KMS-11 (cell line): ENCODE measurements at regions not wholly inside any gene's neighbourhood (a gene's known extent, or its start where the extent isn't known, plus 50 kb on each side); places are given as distances from the start of the nearest gene placed in this dataset.

Experiments used
- H2AFZ ChIP-seq: fragments of 200-600 bp; sonication (generic); 2 replicates; pipeline ENCODE4 v1.6.1; 2016; ENCODE audit warnings: antibody characterized with exemption, mixed run types, low read depth
- H3K27ac ChIP-seq: fragments of 200-600 bp; sonication (generic); 2 replicates; pipeline ENCODE4 v1.6.1; 2016; ENCODE audit warnings: mild to moderate bottlenecking, mixed run types
- H3K27me3 ChIP-seq: fragments of 200-600 bp; sonication (generic); 2 replicates; pipeline ENCODE4 v1.6.1; 2017; ENCODE audit warnings: mild to moderate bottlenecking, low read depth, mixed run types, moderate library complexity; ENCODE audit not compliant: insufficient read depth
- H3K36me3 ChIP-seq: fragments of 200-600 bp; sonication (generic); 2 replicates; pipeline ENCODE4 v1.6.1; 2017; ENCODE audit warnings: mild to moderate bottlenecking, mixed run types; ENCODE audit not compliant: insufficient read depth
- H3K4me1 ChIP-seq: fragments of 200-600 bp; sonication (generic); 2 replicates; pipeline ENCODE4 v1.6.1; 2016; ENCODE audit warnings: mild to moderate bottlenecking, low read depth, mixed run types; ENCODE audit not compliant: poor library complexity, severe bottlenecking
- H3K4me2 ChIP-seq: fragments of 200-600 bp; sonication (generic); 2 replicates; pipeline ENCODE4 v1.7.0; 2016; ENCODE audit warnings: mild to moderate bottlenecking, mixed run types
- H3K4me3 ChIP-seq: fragments of 200-600 bp; sonication (generic); IDR thresholded peaks from 2 replicates; pipeline ENCODE4 v1.6.1; 2017; ENCODE audit warnings: low read depth, low read length, mixed read lengths; ENCODE audit not compliant: insufficient read depth
- H3K79me2 ChIP-seq: fragments of 200-600 bp; sonication (generic); 2 replicates; pipeline ENCODE4 v1.6.1; 2016; ENCODE audit warnings: low read depth, mixed run types; ENCODE audit not compliant: insufficient read depth
- H3K9ac ChIP-seq: fragments of 200-600 bp; sonication (generic); 2 replicates; pipeline ENCODE4 v1.6.1; 2016; ENCODE audit warnings: mild to moderate bottlenecking, mixed run types
- H4K20me1 ChIP-seq: fragments of 200-600 bp; sonication (generic); 2 replicates; pipeline ENCODE4 v1.6.1; 2016; ENCODE audit warnings: mild to moderate bottlenecking, mixed run types; ENCODE audit not compliant: insufficient read depth
- CTCF ChIP-seq: fragments of 200-600 bp; sonication (generic); conservative IDR thresholded peaks from 2 replicates; pipeline ENCODE4 v1.6.1; 2017; ENCODE audit warnings: low read depth, mild to moderate bottlenecking, antibody characterized with exemption, low read length, moderate library complexity, mixed read lengths

GRCh38 chr12:77115471-77115870 lies 50.1 kb upstream of the E2F7 start:
- Histone ChIP-seq H4K20me1 (no peaks in the 10 kb centered on the region), H3K79me2 (no peaks in the 10 kb centered on the region), H3K4me3 (no peak overlapping the region), H3K27ac (no peak overlapping the region), H3K4me1 (no peaks in the 10 kb centered on the region), H3K9ac (no peak overlapping the region), H3K4me2 (no peak overlapping the region), H3K36me3 (no peaks in the 10 kb centered on the region), H3K27me3 (no peaks in the 10 kb centered on the region), H2AFZ (no peak overlapping the region)
- no peak for TF ChIP-seq CTCF
